Stimulated activated naive CD4-positive, alpha-beta T cell (primary cell): ENCODE measurements at regions not wholly inside any gene's neighbourhood (a gene's known extent, or its start where the extent isn't known, plus 50 kb on each side); places are given as distances from the start of the nearest gene placed in this dataset.

Source experiments
- DNase-seq, 6 experiments: peaks; one replicate each; lab custom pipeline; 2025; lab: John Stamatoyannopoulos, UW

GRCh38 chr4:1511441-1512041, 105.3 kb upstream of the NKX1-1 start:
- peak in 5 of 6 experiments; percentile 43 to 74 (median 47) for DNase-seq

- no peak for DNase-seq
Observed at GRCh38 chr4:1510931-1511330, 104.7 kb upstream of the NKX1-1 start.

GRCh38 chr4:1509366-1509765, 103.1 kb upstream of the NKX1-1 start:
- no peak for DNase-seq

- no peak for DNase-seq
Observed at GRCh38 chr4:1508161-1509160, 102.2 kb upstream of the NKX1-1 start.

- no peak for DNase-seq
Observed at GRCh38 chr4:1506956-1507721, 100.9 kb upstream of the NKX1-1 start.

- DNase-seq: no peak
Observed at GRCh38 chr4:1505511-1506460, 99.5 kb upstream of the NKX1-1 start.

- no peak for DNase-seq
Observed at GRCh38 chr4:1504595-1505500, 98.6 kb upstream of the NKX1-1 start.

GRCh38 chr4:1503583-1504471, 97.6 kb upstream of the NKX1-1 start:
- DNase-seq: no peak

GRCh38 chr4:1502976-1503375, 96.7 kb upstream of the NKX1-1 start:
- DNase-seq: no peak

GRCh38 chr4:1502501-1502886, 96.3 kb upstream of the NKX1-1 start:
- no peak for DNase-seq

- no peak for DNase-seq
Observed at GRCh38 chr4:1501754-1502500, 95.7 kb upstream of the NKX1-1 start.

- no peak for DNase-seq
Observed at GRCh38 chr4:1500966-1501753, 94.9 kb upstream of the NKX1-1 start.

- no peak for DNase-seq
Observed at GRCh38 chr4:1500231-1500965, 94.2 kb upstream of the NKX1-1 start.

GRCh38 chr4:1499465-1499864, 93.2 kb upstream of the NKX1-1 start:
- DNase-seq: no peak

- no peak for DNase-seq
Observed at GRCh38 chr4:1497189-1497801, 91.1 kb upstream of the NKX1-1 start.

GRCh38 chr4:1496116-1496642, 89.9 kb upstream of the NKX1-1 start:
- DNase-seq: no peak
